ENCODE measurements at regions not wholly inside any gene's neighbourhood (a gene's known extent, or its start where the extent isn't known, plus 50 kb on each side); places are given as distances from the start of the nearest gene placed in this dataset.

- Histone ChIP-seq H3K27ac (no peak overlapping the region), H3K9ac (no peak overlapping the region), H3K36me3 (no peaks in the 10 kb centered on the region), H3K4me1 (peaks cover 15% of the 10 kb centered on the region), H3F3A (ENCODE audit: low read depth) (no peaks in the 10 kb centered on the region), H3K4me2 (no peak overlapping the region), H3K9me3 (ENCODE audit: low read depth) (no peaks in the 10 kb centered on the region), H3K4me3 (no peak overlapping the region), H3K27me3 (no peaks in the 10 kb centered on the region), H3K79me2 (ENCODE audit: low read depth) (no peaks in the 10 kb centered on the region), H2AFZ (replicated peaks) (no peak overlapping the region), H4K20me1 (ENCODE audit: low read depth) (no peaks in the 10 kb centered on the region)
- Mint-ChIP-seq H3K27ac (no peak overlapping the region), H3K4me3 (no peak overlapping the region), H3K9me3 (no peaks in the 10 kb centered on the region), H3K27me3 (ENCODE audit: insufficient read depth, low read depth) (peaks cover 3% of the 10 kb centered on the region), H3K36me3 (no peaks in the 10 kb centered on the region), H3K4me1 (peaks cover 29% of the 10 kb centered on the region)
- DNase-seq (ENCODE audit: low spot score) = no peak
- TF ChIP-seq EZH2phosphoT487 (IDR thresholded peaks at IDR 0.05) = no peak
These were observed 75.0 kb upstream of the SEM1 start for GRCh38 chr7:96784597-96784996.

DNA sequence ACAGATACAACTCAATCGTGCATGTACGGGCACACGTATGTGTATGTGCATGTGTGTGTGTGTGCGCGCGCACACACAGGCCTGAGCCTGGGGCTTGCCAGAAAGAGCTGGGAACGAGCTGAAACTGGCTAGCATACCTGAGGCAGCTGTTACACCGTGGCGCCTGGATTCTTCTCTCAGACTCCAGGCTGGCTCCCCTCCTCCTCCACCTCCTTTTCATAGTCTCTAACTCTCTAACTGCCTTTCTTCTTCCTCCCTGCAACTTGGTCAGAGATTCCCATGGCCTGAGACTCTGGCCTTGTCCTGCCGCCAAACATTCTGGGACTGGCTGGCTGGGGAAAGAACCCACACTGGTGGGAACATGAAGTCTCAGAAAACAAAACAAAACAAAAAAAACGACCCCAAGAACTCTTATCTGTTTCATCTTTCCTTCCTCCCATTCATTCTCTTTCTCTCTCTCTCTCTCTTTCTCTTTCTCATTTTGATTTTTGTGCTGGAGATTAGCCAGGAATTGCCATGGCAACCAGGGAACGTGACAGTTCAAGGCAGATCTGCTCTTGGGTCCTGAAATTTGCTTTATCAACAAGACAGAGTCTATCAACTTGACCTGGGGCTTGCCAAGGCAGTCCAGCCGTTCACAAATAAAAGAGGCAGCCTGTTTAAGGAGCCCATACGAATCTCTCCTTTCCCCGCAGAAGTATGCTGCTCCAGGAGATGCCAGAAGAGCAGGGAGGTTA is 76.8 kb upstream of the SEM1 start:
- peak overlapping the region; percentile 17 for H3K4me2 ChIP-seq
- no peaks in the 10 kb centered on the region for H3K36me3 ChIP-seq
- Mint-ChIP-seq H3K9me3 (no peaks in the 10 kb centered on the region), H3K4me3 (no peak overlapping the region), H3K36me3 (no peaks in the 10 kb centered on the region), H3K27me3 (ENCODE audit: insufficient read depth, low read depth) (peaks cover 3% of the 10 kb centered on the region), H3K27ac (peak overlapping the region; percentile 95), H3K4me1 (peaks cover 29% of the 10 kb centered on the region)
- no peaks in the 10 kb centered on the region for H3K27me3 ChIP-seq
- H3K9ac ChIP-seq = no peak overlapping the region
- TF ChIP-seq EZH2 (IDR thresholded peaks at IDR 0.05) = no peak
- no peak for TF ChIP-seq EZH2phosphoT487 (IDR thresholded peaks at IDR 0.05)
- TF ChIP-seq, protein P1, sequence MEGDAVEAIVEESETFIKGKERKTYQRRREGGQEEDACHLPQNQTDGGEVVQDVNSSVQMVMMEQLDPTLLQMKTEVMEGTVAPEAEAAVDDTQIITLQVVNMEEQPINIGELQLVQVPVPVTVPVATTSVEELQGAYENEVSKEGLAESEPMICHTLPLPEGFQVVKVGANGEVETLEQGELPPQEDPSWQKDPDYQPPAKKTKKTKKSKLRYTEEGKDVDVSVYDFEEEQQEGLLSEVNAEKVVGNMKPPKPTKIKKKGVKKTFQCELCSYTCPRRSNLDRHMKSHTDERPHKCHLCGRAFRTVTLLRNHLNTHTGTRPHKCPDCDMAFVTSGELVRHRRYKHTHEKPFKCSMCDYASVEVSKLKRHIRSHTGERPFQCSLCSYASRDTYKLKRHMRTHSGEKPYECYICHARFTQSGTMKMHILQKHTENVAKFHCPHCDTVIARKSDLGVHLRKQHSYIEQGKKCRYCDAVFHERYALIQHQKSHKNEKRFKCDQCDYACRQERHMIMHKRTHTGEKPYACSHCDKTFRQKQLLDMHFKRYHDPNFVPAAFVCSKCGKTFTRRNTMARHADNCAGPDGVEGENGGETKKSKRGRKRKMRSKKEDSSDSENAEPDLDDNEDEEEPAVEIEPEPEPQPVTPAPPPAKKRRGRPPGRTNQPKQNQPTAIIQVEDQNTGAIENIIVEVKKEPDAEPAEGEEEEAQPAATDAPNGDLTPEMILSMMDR (IDR thresholded peaks at IDR 0.05) = no peak
- H3K27ac ChIP-seq = no peak overlapping the region
- no peaks in the 10 kb centered on the region for H4K20me1 ChIP-seq (ENCODE audit: low read depth)
- H2AFZ ChIP-seq (replicated peaks) = peak overlapping the region; percentile 61
- no peaks in the 10 kb centered on the region for H3F3A ChIP-seq (ENCODE audit: low read depth)
- DNase-seq (ENCODE audit: low spot score) = peak; percentile 49
- H3K4me3 ChIP-seq = no peak overlapping the region
- peaks cover 15% of the 10 kb centered on the region for H3K4me1 ChIP-seq
- H3K79me2 ChIP-seq (ENCODE audit: low read depth) = no peaks in the 10 kb centered on the region
- H3K9me3 ChIP-seq (ENCODE audit: low read depth) = no peaks in the 10 kb centered on the region

DNA sequence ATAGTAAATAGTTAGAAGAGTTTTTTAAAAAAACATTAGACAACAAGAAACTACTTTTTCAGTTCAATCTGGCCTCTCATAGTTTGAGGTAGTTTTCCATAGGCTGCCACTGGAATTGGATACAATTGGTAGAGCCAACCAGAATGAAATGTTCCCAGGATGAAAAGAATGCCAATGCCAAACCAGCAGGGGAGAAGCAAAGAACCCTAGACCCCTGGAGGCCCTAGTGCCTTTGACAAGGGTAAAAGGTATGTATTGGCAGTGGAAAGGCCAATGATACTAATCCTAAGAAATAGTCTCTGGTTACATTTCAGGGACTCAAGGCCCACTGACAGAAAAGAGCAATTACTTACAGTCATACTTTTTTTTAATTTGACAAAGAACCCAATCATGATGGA is 77.4 kb upstream of the SEM1 start:
- Histone ChIP-seq H3K9me3 (ENCODE audit: low read depth) (no peaks in the 10 kb centered on the region), H4K20me1 (ENCODE audit: low read depth) (no peaks in the 10 kb centered on the region), H3K4me1 (peaks cover 15% of the 10 kb centered on the region), H2AFZ (replicated peaks) (no peak overlapping the region), H3K4me3 (no peak overlapping the region), H3K27ac (no peak overlapping the region), H3K9ac (no peak overlapping the region), H3F3A (ENCODE audit: low read depth) (no peaks in the 10 kb centered on the region), H3K36me3 (no peaks in the 10 kb centered on the region), H3K27me3 (no peaks in the 10 kb centered on the region), H3K4me2 (peak overlapping the region; percentile 17), H3K79me2 (ENCODE audit: low read depth) (no peaks in the 10 kb centered on the region)
- no peak for TF ChIP-seq EZH2 (IDR thresholded peaks at IDR 0.05)
- no peak for TF ChIP-seq EZH2phosphoT487 (IDR thresholded peaks at IDR 0.05)
- TF ChIP-seq, protein P1 (IDR thresholded peaks at IDR 0.05) = no peak
- Mint-ChIP-seq H3K36me3 (no peaks in the 10 kb centered on the region), H3K27ac (peak overlapping the region; percentile 95), H3K27me3 (ENCODE audit: insufficient read depth, low read depth) (peaks cover 3% of the 10 kb centered on the region), H3K4me1 (peaks cover 29% of the 10 kb centered on the region), H3K9me3 (no peaks in the 10 kb centered on the region), H3K4me3 (no peak overlapping the region)
- peak; percentile 7 for DNase-seq (ENCODE audit: low spot score)

- H3K27me3 Mint-ChIP-seq (ENCODE audit: insufficient read depth, low read depth) = peaks cover 3% of the 10 kb centered on the region
- H3K27me3 ChIP-seq = no peaks in the 10 kb centered on the region
- DNase-seq (ENCODE audit: low spot score) = no peak
- no peak overlapping the region for H2AFZ ChIP-seq (replicated peaks)
- no peaks in the 10 kb centered on the region for H3K9me3 Mint-ChIP-seq
- H3K79me2 ChIP-seq (ENCODE audit: low read depth) = no peaks in the 10 kb centered on the region
- H3F3A ChIP-seq (ENCODE audit: low read depth) = no peaks in the 10 kb centered on the region
- H3K9ac ChIP-seq = no peak overlapping the region
- H3K36me3 ChIP-seq = no peaks in the 10 kb centered on the region
- no peaks in the 10 kb centered on the region for H4K20me1 ChIP-seq (ENCODE audit: low read depth)
- no peak overlapping the region for H3K4me2 ChIP-seq
- H3K9me3 ChIP-seq (ENCODE audit: low read depth) = no peaks in the 10 kb centered on the region
- TF ChIP-seq, protein P1 (IDR thresholded peaks at IDR 0.05) = no peak
- TF ChIP-seq EZH2phosphoT487 (IDR thresholded peaks at IDR 0.05) (no peak), EZH2 (IDR thresholded peaks at IDR 0.05) (no peak)
- no peak overlapping the region for H3K4me3 Mint-ChIP-seq
- H3K27ac Mint-ChIP-seq = no peak overlapping the region
- peaks cover 15% of the 10 kb centered on the region for H3K4me1 ChIP-seq
- H3K27ac ChIP-seq = no peak overlapping the region
- H3K36me3 Mint-ChIP-seq = no peaks in the 10 kb centered on the region
- peaks cover 29% of the 10 kb centered on the region for H3K4me1 Mint-ChIP-seq
- no peak overlapping the region for H3K4me3 ChIP-seq
These were observed 80.3 kb upstream of the SEM1 start for GRCh38 chr7:96789914-96790313.
